ENCODE measurements at regions not wholly inside any gene's neighbourhood (a gene's known extent, or its start where the extent isn't known, plus 50 kb on each side); places are given as distances from the start of the nearest gene placed in this dataset.

GRCh38 chr12:98387444-98387843 lies 127.9 kb upstream of the TMPO start:
- TF ChIP-seq CTCF (conservative IDR thresholded peaks at IDR 0.05; ENCODE audit: low read length) (no peak), EZH2phosphoT487 (IDR thresholded peaks at IDR 0.05; ENCODE audit: borderline replicate concordance, low read depth, low read length) (no peak)
